Suprapubic skin (tissue), 4 donors: ENCODE measurements at regions not wholly inside any gene's neighbourhood (a gene's known extent, or its start where the extent isn't known, plus 50 kb on each side); places are given as distances from the start of the nearest gene placed in this dataset.

ENCODE experiments used
- CTCF ChIP-seq, 2 donors: fragments of 200-600 bp in 1 of 2; fragments of 450-650 bp in 1 of 2; sonication (generic) in 1 of 2; IDR thresholded peaks; one replicate each; pipeline ENCODE4 v1.5.1; 2016 to 2019; ENCODE audit warnings: antibody characterized with exemption in 2 of 2, mild to moderate bottlenecking in 1 of 2, moderate library complexity in 1 of 2
- POLR2A ChIP-seq, 2 donors: fragments of 450-650 bp; IDR thresholded peaks; one replicate each; pipeline ENCODE4 v1.6.1; 2017; ENCODE audit warnings: antibody characterized with exemption in 2 of 2, mild to moderate bottlenecking in 2 of 2, moderate library complexity in 2 of 2
- POLR2AphosphoS5 ChIP-seq, 3 donors: sonication (generic); formaldehyde crosslinking; IDR thresholded peaks; one replicate each; pipeline ENCODE4 v1.6.1; 2017; ENCODE audit warnings: antibody characterized with exemption in 3 of 3

- TF ChIP-seq POLR2A (IDR thresholded peaks at IDR 0.05) (no peak), POLR2AphosphoS5 (IDR thresholded peaks at IDR 0.05) (no peak), CTCF (IDR thresholded peaks at IDR 0.05) (no peak)
These were observed 104.1 kb downstream of the IL12A start for GRCh38 chr3:160092760-160093159.
